Lung (tissue), 11 donors: ENCODE measurements at regions not wholly inside any gene's neighbourhood (a gene's known extent, or its start where the extent isn't known, plus 50 kb on each side); places are given as distances from the start of the nearest gene placed in this dataset.
"Not testable (repeated sequence)": the region's sequence is repeated elsewhere in the genome, so short reads cannot be mapped to it uniquely, and the experiment has no call there.

ENCODE experiments used
- ATAC-seq: fragments of 200-7000 bp; cut with Tn5 transposase; one replicate; pipeline ENCODE4 v1.9.1; 2020; ENCODE audit warnings: moderate number of reproducible peaks; ENCODE audit not compliant: insufficient read depth, low FRiP score
- DNase-seq, 3 donors: peaks; one replicate each; pipeline ENCODE4 v3.0.0-alpha.2; 2013 to 2017
- H3K27ac ChIP-seq, 2 donors: one replicate each; pipeline ENCODE4 v1.5.1; 2013; ENCODE audit warnings: mild to moderate bottlenecking in 2 of 2, moderate library complexity in 2 of 2, control low read depth in 1 of 2, inconsistent platforms in 1 of 2, low read depth in 1 of 2, low read length in 1 of 2
- H3K27me3 ChIP-seq, 3 donors: one replicate each; pipeline ENCODE4 v1.5.1; 2013; ENCODE audit warnings: low read length in 2 of 3; ENCODE audit not compliant: control insufficient read depth in 3 of 3, insufficient read depth in 3 of 3
- H3K36me3 ChIP-seq, 4 donors: one replicate each; pipeline ENCODE4 v1.5.1; 2013; ENCODE audit warnings: low read length in 4 of 4, mild to moderate bottlenecking in 1 of 4, moderate library complexity in 1 of 4; ENCODE audit not compliant: control insufficient read depth in 4 of 4, insufficient read depth in 4 of 4
- H3K4me1 ChIP-seq, 5 donors: one replicate each; pipeline ENCODE4 v1.5.1; 2013; ENCODE audit warnings: low read length in 5 of 5, mild to moderate bottlenecking in 2 of 5, moderate library complexity in 1 of 5; ENCODE audit not compliant: control insufficient read depth in 5 of 5, insufficient read depth in 5 of 5
- H3K4me3 ChIP-seq: one replicate; pipeline ENCODE4 v1.5.1; 2013; ENCODE audit warnings: mild to moderate bottlenecking, control low read depth, moderate library complexity
- H3K9ac ChIP-seq, 2 donors: one replicate each; pipeline ENCODE4 v1.5.1; 2013; ENCODE audit warnings: low read length in 2 of 2, control low read depth in 1 of 2; ENCODE audit not compliant: insufficient read depth in 1 of 2
- H3K9me3 ChIP-seq, 4 donors: one replicate each; pipeline ENCODE4 v1.5.1; 2013; ENCODE audit warnings: low read length in 3 of 4, mild to moderate bottlenecking in 1 of 4, moderate library complexity in 1 of 4; ENCODE audit not compliant: control insufficient read depth in 4 of 4, insufficient read depth in 3 of 4
- CTCF ChIP-seq: IDR thresholded peaks from 2 replicates; pipeline ENCODE4 v1.5.1; 2012; ENCODE audit warnings: mild to moderate bottlenecking; ENCODE audit errors: control extremely low read depth, extremely low read depth
- WGBS, 2 donors: extraction: QIAGEN DNeasy Blood & Tissue Kit; methylation state at CpG; one replicate each; pipeline ENCODE4 v1.1.7; 2013; 5-methylcytosine and 5-hydroxymethylcytosine counted together
- donor health status: control.
- donor health status: control.
- donor health status: Bipolar disorder and iron deficiency.
- donor health status: healthy.
- donor health status: DM: yes; HTN: yes; CAD: no.

GRCh38 chr15:22253002-22253675 lies 172.8 kb downstream of the OR4M2 start:
- H3K36me3 ChIP-seq, H3K4me3 ChIP-seq, H3K27ac ChIP-seq, DNase-seq, H3K9ac ChIP-seq, ATAC-seq, H3K4me1 ChIP-seq, H3K27me3 ChIP-seq: not testable (repeated sequence)
- 73 to 77% methylated on average over 14 of the region's 14 CpGs for WGBS, 2 donors
- peaks cover 0 to 35% (median 2%) of the 10 kb centered on the region in 4 donors for H3K9me3 ChIP-seq

- ATAC-seq = no peak
- DNase-seq = no peak
- Histone ChIP-seq H3K27ac (no peak overlapping the region), H3K9ac (no peak overlapping the region), H3K9me3 (peaks cover 0 to 31% (median 4%) of the 10 kb centered on the region in 4 donors), H3K36me3 (no peaks in the 10 kb centered on the region), H3K4me1 (peaks cover 0 to 3% (median 0%) of the 10 kb centered on the region in 5 donors), H3K27me3 (no peaks in the 10 kb centered on the region), H3K4me3 (no peak overlapping the region)
- no peak for TF ChIP-seq CTCF
- WGBS, 2 donors = 51% methylated on average over 8 of the region's 8 CpGs
Measured at GRCh38 chr15:22253676-22254408, 173.5 kb downstream of the OR4M2 start.

GRCh38 chr15:22254409-22255045 lies 174.2 kb downstream of the OR4M2 start:
- peaks cover 0 to 31% (median 4%) of the 10 kb centered on the region in 4 donors for H3K9me3 ChIP-seq
- DNase-seq, H3K9ac ChIP-seq, H3K27me3 ChIP-seq, H3K36me3 ChIP-seq, ATAC-seq, H3K4me3 ChIP-seq, H3K27ac ChIP-seq, H3K4me1 ChIP-seq: not testable (repeated sequence)
- 60 to 62% methylated on average over 14 of the region's 14 CpGs for WGBS, 2 donors

GRCh38 chr15:22255606-22256005 lies 175.3 kb downstream of the OR4M2 start:
- not testable (repeated sequence) for DNase-seq, H3K27me3 ChIP-seq, H3K4me3 ChIP-seq, H3K36me3 ChIP-seq, H3K27ac ChIP-seq, H3K4me1 ChIP-seq, H3K9ac ChIP-seq, ATAC-seq
- WGBS, 2 donors = 83 to 85% methylated on average over 7 of the region's 7 CpGs
- H3K9me3 ChIP-seq = peaks cover 0 to 27% (median 4%) of the 10 kb centered on the region in 4 donors

GRCh38 chr15:22256389-22257046 lies 176.2 kb downstream of the OR4M2 start:
- H3K4me3 ChIP-seq, H3K4me1 ChIP-seq, H3K9ac ChIP-seq, H3K36me3 ChIP-seq, H3K27me3 ChIP-seq, DNase-seq, ATAC-seq, H3K27ac ChIP-seq: not testable (repeated sequence)
- WGBS, 2 donors = 75 to 78% methylated on average over 20 of the region's 20 CpGs
- peaks cover 0 to 23% (median 4%) of the 10 kb centered on the region in 4 donors for H3K9me3 ChIP-seq
